GM18499 (cell line): ENCODE measurements at regions not wholly inside any gene's neighbourhood (a gene's known extent, or its start where the extent isn't known, plus 50 kb on each side); places are given as distances from the start of the nearest gene placed in this dataset.

Experiments used
- ATAC-seq: cut with Tn5 transposase; IDR thresholded peaks from one replicate; pipeline ENCODE4 v1.9.1; 2021; ENCODE audit warnings: moderate number of reproducible peaks; ENCODE audit not compliant: insufficient read depth, unreplicated experiment

DNA sequence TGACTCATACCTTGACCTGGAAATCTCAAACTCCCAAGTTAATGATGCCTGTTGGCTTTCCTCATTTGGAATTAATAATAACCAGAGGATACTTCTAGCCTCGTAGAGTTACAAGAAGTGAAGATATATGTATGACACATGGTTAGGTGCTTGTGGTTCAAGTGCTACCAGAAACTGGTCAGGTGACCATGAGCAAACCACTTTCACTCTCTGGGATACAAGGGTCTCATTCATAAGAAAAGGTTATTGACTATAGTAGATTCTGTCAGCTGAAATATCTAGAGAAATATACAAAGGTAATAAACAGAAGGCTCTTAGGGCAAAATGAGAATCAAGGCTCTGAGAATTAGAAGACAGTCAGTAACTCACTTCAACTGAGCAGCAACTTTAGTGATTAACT is 233.3 kb downstream of the KCNA4 start:
- no peak for ATAC-seq

DNA sequence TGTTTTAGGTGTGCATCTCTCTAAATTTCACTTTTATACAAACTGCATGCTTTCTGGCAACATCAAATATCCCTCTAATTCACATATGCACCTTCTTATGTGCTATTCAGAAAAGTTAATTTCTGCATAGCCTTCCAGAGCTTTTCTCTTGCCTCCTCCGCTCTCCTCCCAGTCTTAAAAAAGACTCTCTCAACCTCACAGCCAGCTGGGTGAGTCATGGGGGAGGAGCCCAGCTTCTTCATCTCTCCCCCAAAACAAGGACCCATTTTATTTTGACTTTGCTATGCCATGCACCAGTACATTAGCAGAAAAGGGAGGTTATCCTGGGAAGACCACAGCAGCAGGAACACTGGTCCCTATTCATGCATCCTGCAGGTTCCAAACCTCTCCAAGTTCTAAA is 234.4 kb downstream of the KCNA4 start:
- ATAC-seq: no peak

DNA sequence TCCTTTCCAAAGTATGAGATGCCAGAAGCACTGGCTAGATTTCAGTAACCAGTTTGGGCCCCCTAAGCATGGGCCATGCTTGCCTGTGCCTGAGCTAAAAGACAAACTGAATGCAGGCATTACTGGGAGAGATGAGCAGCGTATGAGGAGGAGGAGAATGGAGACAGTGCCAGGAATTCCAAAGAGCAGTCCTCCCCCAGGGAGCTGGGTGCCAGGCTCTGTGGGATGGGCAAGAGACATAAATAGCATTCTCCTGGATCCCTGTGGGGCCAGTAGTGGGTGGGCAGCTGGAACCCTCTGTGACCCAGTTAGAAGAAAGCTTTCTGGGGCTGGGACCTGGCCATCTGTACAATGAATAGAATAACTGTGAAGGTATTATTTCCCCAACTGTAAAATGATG is 235.6 kb downstream of the KCNA4 start:
- ATAC-seq: no peak

DNA sequence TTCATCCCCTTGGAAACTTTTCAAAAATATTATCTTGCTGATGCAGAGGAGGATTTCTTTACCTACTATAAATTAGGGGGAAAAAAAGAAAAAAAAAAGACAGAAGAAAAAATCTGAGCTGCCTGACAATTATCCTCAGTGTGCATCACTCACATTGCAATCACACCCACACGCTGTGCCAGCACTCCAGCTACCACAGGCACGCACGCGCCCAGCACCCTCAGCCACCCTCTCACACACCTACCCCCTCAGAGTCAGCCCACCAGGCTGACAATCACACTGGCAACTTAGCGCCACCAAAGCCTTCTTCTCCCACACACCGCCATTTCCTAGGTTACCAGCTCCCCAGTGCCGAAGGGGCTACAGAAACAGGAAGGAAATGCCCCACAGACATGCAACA is 236.1 kb downstream of the KCNA4 start:
- ATAC-seq: no peak

DNA sequence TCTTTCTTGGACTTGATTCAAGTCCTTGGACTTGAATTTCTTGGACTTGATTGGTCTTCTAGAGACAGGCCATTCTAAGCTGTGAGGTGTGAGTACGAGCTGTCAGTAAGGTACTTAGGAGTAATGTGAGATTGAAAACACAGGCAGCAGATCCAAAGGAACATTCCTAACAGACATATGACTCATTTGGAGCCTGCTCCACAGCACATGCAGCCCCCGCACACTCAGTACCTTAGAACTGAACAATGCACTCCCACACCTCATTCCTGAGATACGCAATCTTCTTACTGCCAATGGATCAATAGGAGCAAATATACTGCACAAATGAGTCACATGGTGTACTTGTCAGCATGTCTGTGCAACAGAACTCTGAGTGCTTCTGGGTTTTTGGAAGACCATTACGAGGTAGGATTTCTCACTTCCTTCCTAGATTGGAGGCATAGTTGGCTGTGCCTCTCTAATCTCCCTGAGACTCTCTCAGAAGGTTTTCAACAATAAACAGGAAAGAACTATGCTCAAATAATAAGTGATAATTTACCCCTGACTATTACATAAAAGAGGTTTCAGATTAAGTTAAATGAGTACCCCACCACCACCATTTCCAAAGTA is 243.1 kb downstream of the KCNA4 start:
- ATAC-seq: no peak

DNA sequence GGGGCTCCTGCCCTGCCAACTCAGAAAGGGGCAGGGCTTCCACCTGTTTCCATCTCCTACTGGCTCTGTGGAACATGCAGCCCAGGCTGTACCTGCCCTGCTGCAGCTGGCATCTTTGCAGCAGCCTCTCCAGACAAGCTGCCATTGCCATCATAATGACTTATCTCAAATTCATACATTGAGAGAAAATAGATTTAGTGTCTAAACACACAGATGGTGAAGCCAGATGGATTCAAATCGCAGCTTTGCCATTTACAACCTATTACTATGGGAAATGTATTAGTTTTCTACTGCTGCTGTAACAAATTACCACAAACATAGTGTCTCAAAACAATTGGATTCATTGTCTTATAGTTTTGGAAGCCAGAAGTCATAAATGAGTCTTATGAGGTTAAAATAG is 260.0 kb downstream of the KCNA4 start:
- ATAC-seq: no peak

DNA sequence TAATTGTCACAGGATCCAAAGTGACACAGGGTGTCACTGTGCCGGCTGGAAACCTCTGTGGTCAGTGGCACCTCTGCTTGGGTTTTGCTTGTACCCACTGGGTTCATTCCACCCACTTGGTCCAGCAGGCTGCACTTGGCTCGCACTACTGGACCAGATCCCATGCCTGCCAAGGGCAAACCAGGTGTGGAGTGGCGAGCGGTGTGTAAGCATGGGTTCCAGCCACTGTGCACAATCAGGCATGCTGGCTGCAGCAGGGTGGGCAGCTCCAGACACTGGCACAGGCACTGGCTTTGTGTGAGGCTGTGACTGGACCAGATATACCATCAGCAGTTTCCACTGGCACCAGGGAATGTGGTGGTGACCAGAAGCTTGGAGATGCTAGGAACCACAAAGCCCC is 261.4 kb downstream of the KCNA4 start:
- no peak for ATAC-seq

DNA sequence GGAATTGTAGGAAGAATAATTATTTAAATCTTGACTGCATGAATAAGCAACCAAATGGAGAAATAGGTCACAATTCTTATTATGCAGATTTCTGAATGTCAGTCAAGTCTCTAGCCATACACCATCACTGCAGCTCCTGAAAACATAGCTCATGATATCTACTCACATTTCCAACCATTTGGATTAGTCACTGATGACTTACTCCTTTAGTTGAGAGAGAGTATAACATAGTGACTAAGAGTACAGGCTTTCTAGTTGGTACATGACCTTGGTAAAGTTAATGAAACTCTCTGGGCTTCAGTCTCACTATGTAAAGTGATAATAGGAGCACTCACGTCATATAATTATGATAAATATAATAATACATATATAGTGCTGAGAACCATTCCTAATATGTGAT is 265.2 kb downstream of the KCNA4 start:
- ATAC-seq: no peak

DNA sequence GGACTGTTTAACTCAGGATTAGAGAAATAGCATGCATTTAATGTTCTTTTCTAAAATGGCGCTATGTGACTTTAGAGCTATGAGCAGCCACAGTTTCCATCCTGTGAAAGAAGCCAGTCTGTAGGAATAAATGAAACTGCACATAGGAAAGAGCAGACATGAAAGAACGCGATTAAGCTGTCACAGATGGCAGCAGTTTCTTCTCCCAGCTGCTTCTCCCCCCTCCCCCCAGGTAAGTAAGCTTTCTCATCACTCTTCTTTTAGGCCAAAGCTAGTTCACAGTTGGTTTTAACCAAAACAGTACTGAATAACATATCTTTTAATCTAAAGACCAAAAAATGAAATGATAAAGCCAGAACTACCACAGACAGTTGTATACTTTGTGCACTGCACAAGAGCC is 266.4 kb downstream of the KCNA4 start:
- no peak for ATAC-seq

DNA sequence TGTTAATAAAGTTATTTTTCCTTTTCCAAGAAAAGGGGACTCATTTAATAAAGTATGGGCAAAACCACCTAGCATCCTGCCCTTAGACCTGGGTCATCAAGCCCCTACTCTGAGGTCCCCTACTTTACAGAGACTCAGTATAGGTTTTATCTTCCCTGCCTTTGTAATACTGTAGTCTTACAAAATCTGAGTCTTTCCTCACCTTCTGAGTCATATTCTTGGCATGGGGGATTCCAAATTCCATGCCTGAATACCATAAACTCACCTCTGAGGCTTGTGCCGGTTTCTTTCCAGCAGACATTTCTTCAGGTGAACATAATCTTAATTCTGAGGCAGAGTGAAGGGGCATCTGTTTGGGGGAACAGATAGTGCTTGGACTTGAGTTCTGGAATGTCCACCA is 282.5 kb downstream of the KCNA4 start:
- no peak for ATAC-seq

DNA sequence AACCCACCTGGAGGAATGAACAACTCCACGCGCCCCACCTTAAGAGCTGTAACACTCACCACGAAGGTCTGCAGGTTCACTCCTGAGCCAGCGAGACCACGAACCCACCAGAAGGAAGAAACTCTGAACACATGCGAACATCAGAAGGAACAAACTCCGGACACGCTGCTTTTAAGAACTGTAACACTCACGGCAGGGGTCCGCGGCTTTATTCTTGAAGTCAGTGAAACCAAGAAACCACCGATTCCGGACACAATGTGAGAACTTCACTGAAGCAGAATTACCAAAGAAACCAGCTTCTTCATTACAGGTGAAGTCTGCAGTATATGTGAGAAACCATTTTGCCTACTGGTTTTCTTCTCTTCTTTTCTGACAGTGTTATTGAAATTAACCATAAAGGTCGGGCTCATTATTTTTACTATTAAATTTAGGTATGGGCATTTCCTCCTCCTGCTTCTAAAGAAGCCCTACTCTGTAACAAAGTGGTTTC is 303.0 kb downstream of the KCNA4 start:
- no peak for ATAC-seq

DNA sequence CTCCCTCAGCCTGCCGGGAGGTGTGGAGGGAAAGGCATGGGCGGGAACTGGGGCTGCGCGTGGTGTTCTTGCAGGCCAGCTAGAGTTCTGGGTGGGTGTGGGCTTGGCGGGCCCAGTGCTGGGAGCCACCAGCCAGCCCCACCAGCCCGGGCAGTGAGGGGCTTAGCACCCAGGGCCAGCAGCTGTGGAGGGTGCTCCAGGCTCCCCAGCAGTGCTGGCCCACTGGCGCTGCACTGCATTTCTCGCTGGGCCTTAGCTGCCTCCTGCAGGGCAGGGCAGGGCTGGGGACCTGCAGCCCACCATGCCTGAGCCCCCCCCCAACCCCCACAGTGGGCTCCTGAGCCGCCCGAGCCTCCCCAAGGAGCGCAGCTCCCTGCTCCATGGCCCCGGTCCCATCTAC is 304.2 kb downstream of the KCNA4 start:
- no peak for ATAC-seq

DNA sequence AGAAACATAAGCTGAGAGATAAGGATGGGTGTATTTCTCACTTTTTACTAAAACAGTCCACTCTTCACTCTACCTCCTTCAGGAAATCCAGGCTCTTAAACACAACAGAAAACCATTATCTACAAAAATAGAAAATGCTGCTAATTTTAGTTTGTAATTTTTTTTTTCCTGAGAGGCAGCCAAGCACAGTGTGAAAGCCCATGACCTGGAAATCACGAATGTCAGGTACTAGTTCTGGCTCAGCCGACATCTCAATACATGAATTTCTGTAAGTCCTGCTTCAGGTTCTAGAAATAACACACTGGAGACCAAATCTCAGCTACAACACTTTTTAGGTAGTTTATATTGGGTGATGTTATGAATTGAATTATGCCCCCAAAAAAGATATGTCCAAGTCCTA is 308.9 kb downstream of the KCNA4 start:
- no peak for ATAC-seq

DNA sequence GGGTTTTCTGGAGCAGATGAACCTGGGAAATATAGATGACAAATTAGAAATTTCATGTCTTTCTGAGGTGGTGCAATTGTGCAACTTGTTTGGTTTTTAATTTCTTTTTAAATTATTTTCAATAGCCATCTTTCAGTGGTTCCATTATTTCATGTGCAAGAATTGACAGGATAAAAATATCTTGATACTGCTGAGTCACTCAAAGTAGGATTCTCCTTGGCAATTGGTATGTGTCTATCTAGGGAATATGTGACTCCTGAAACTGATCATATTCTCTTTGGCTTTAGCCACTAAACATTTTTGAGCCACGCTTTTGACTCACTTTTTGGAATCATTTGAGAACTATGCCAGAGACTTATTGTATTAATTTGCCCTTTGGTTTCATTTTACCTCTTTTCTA is 331.5 kb downstream of the KCNA4 start:
- no peak for ATAC-seq

DNA sequence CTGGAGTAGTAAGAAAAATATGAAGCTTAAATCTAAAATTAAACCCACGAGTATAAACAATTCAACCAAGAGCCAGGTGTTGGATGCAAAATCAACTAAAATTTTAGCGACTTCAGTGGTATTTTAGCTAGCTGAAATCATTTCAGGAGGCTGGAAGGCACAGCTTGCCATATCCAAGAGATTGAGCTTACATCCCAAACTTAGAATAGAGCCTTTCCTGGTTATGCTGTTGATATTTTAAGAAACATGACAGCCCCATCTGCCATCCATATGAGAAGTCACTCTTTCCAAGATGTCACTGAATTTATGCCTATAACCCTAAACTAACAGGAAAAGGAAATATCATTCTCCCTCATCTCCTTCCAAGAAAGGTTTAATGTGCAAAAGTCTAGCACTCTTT is 334.0 kb downstream of the KCNA4 start:
- no peak for ATAC-seq

DNA sequence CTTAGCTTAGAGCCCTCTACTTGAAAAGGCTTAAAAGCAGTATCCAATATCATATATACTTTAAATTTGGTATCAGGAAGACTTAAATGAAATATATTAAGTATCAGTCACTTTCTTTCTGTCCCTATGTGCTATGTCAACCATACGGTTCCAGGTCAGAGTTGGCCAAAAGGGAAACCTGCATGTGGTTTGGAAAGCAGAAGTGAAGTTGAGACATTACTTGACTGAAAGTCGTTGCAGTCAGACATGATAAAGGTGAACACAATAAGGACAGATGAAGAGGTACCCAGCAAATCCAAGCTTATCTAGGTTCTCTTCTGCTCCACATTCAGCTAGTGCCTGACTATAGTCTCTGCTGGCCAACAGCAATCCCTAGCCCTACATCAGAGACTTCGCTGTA is 336.8 kb downstream of the KCNA4 start:
- no peak for ATAC-seq

DNA sequence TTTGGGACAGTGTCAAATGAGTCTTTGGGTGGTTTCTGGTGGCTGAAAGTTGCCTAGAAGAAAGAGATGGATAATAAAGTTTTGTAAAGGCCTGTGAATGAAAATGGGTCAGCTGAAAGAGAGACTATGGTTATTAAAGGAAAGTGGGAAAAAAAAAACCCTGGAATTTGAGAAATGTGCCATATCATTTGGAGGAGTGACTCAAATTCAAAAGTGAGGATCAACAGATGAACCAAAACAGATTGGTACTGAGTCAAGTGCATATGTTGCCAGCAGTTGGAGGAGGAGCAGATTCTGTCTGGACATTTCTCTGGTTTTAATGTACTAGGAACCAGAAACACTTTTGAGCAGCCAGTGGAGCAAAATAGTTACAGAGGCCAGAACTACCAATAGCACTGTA is 339.8 kb downstream of the KCNA4 start:
- no peak for ATAC-seq

DNA sequence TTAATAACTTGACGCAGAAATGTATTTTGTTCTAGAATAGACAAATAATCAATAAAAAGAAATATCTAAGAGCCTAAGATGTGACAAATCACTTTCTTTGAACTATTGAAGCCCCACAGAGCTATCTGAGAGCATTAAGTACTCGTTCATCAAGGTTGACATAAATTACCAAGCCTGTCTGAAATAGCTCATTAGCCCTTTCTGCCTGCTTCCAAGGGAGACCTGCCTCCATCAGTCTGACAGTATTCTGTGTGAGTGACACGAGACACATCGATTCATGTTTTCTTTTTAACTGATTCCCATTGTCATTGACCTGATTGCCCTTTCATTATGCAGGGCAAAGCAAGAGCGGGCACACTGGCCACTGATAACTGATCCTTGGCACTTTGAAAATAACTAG is 347.5 kb downstream of the KCNA4 start:
- no peak for ATAC-seq

DNA sequence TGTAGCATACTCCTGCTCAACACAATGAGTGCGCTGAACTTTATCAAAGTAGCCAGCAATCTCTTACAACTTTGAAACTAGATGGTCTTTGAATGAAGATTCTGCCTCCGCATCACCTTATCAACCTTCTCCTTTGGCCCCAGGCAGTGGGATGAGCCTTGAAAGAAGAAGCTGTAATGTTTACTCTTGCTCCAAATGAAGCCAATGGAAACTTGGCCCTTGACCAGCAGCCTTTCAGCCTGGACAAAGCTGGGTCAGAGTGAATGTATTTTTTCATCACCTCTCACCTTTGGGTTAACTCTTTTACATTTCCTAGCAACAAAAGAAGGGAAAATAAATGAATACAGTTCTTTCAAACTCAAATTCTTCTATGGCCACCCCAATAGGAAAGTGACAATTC is 359.1 kb downstream of the KCNA4 start:
- no peak for ATAC-seq

DNA sequence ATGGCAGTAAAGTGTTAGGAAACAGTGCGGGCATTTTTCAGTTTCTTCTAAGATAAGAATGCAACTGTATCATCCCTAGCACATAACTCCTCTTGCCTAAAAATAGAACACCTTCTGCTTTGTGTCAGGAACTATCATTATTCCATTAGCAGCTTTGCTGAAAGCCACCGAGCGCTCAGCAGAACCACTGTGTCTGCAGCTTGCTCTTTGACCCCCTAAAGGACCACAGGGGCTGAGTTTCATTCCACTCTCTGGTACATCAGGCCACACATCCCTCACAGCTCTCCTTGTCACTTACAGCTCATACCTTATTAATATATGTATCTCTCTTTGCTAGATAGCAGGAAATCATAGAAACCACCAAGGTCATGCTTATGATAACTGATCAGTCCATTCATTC is 360.2 kb downstream of the KCNA4 start:
- ATAC-seq: no peak

DNA sequence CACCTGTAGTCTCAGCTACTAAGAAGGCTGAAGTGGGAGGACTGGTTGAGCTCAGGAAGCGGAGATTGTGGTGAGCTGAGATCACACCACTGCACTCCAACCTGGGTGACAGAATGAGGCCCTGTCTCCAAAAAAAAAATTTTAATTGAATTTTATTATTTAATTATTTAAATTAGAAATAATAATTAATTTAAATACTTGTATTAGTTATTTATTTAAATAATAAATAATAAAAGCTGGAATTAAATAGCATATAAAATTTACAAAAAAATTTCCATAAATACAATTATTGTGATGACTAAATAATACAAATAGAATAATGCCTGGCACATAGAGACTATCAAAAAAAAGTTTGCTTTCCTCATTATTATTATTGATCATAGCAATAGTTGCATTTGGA is 371.5 kb downstream of the KCNA4 start:
- no peak for ATAC-seq

DNA sequence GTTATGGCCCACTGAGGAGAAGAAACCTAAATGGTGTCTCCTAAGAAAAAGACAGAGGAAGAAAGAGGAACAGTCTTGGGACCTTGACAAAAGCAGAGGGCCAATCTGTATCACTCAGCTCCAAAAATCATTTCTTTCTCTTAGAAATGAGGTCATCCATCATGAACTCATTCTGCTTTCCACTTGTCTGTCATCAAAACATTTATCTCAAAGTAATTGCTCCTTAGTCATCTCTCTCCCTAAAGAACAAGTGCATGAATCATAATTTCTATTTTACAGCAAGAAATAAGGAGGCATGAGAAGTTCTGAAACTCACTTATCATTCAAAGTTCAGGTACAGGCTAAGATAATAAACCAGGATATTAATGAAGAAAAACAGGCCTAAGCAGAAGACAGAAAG is 375.6 kb downstream of the KCNA4 start:
- no peak for ATAC-seq

DNA sequence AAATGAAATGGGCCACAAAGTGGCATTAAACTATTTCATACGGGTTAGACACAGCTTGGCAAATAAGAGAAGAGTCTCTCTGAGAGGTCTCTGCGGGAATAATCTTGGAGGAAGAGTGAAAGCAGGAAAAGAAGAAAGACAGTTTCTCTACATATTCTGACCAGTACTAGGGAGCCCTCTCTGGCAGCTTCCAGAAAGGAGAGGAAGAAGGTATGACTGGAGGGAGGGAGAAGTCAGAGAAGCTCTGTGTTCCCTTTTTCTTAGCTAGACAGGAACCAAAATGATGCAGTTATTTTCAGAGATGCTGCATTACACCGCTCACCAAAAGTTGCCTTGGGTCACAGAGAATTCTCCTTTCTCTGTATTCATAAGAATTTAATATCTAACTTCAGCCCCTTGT is 382.1 kb downstream of the KCNA4 start:
- ATAC-seq: no peak
